CD14-positive monocyte (primary cell): ENCODE measurements at regions not wholly inside any gene's neighbourhood (a gene's known extent, or its start where the extent isn't known, plus 50 kb on each side); places are given as distances from the start of the nearest gene placed in this dataset.

Experiments
- DNase-seq, 3 donors: peaks; one replicate each; pipeline ENCODE4 v3.0.0-alpha.2; 2011 to 2022
- H2AFZ ChIP-seq: 2 replicates; pipeline ENCODE4 v1.6.0; 2012; ENCODE audit warnings: mild to moderate bottlenecking, low read depth, low read length, inconsistent platforms; ENCODE audit not compliant: insufficient read depth, poor library complexity, severe bottlenecking
- H3K27ac ChIP-seq, 2 donors: 1 replicate in 1 of 2; 2 replicates in 1 of 2; pipeline ENCODE4 v1.5.1; 2012 to 2013; ENCODE audit warnings: low read length in 2 of 2, control low read depth in 1 of 2, inconsistent platforms in 1 of 2, low read depth in 1 of 2, mild to moderate bottlenecking in 1 of 2
- H3K27me3 ChIP-seq, 2 donors: one replicate each; pipeline versions ENCODE4 v1.6.0 to v1.6.1; 2011 to 2013; ENCODE audit warnings: low read length in 2 of 2; ENCODE audit not compliant: control insufficient read depth in 2 of 2, insufficient read depth in 2 of 2
- H3K36me3 ChIP-seq, 2 donors: replicated peaks in 1 of 2; 1 replicate in 1 of 2; 2 replicates in 1 of 2; pipeline versions ENCODE4 v1.5.1 to v1.6.1; 2012 to 2013; ENCODE audit warnings: low read length in 2 of 2, control low read depth in 1 of 2, inconsistent platforms in 1 of 2, mild to moderate bottlenecking in 1 of 2; ENCODE audit not compliant: insufficient read depth in 2 of 2, control insufficient read depth in 1 of 2
- H3K4me1 ChIP-seq, 2 donors: 1 replicate in 1 of 2; 2 replicates in 1 of 2; pipeline versions ENCODE4 v1.5.1 to v1.6.1; 2012 to 2013; ENCODE audit warnings: low read length in 2 of 2, control low read depth in 1 of 2, inconsistent platforms in 1 of 2, mild to moderate bottlenecking in 1 of 2, moderate library complexity in 1 of 2; ENCODE audit not compliant: insufficient read depth in 2 of 2, control insufficient read depth in 1 of 2
- H3K4me2 ChIP-seq: replicated peaks from 2 replicates; pipeline ENCODE3; 2012; ENCODE audit warnings: low read length, moderate library complexity, mild to moderate bottlenecking; ENCODE audit not compliant: poor library complexity, severe bottlenecking; ENCODE audit errors: extremely low read depth
- H3K4me3 ChIP-seq, 3 experiments: fragments of 200-600 bp in 1 of 3; sonication (generic) in 1 of 3; replicated peaks in 1 of 3; 1 replicate in 2 of 3; 2 replicates in 1 of 3; pipeline ENCODE4 v1.5.1; 2011 to 2013; ENCODE audit warnings: low read length in 3 of 3, mild to moderate bottlenecking in 3 of 3, control low read depth in 2 of 3, low read depth in 2 of 3, inconsistent platforms in 1 of 3, moderate library complexity in 1 of 3
- H3K79me2 ChIP-seq: 2 replicates; pipeline ENCODE4 v1.6.0; 2012; ENCODE audit warnings: mild to moderate bottlenecking, control low read depth, inconsistent platforms, low read length, moderate library complexity; ENCODE audit not compliant: insufficient read depth
- H3K9ac ChIP-seq: 2 replicates; pipeline ENCODE4 v1.6.0; 2017; ENCODE audit warnings: low read length, mild to moderate bottlenecking; ENCODE audit not compliant: insufficient read depth, poor library complexity, severe bottlenecking
- H3K9me3 ChIP-seq, 2 donors: replicated peaks in 1 of 2; 1 replicate in 1 of 2; 2 replicates in 1 of 2; pipeline versions ENCODE4 v1.5.1 to v1.6.1; 2012 to 2013; ENCODE audit warnings: low read length in 2 of 2, control low read depth in 1 of 2; ENCODE audit not compliant: control insufficient read depth in 1 of 2, insufficient read depth in 1 of 2
- H4K20me1 ChIP-seq: 2 replicates; pipeline ENCODE4 v1.6.0; 2012; ENCODE audit warnings: mild to moderate bottlenecking, low read length, control low read depth, moderate library complexity; ENCODE audit not compliant: insufficient read depth
- H3K27ac Mint-ChIP-seq, 7 donors: one replicate each; pipeline ENCODE4 v1.8.0; 2020; ENCODE audit warnings: mild to moderate bottlenecking in 7 of 7, mixed read lengths in 7 of 7, moderate library complexity in 6 of 7, inconsistent platforms in 2 of 7
- H3K27me3 Mint-ChIP-seq, 3 donors: one replicate each; pipeline ENCODE4 v1.8.0; 2021 to 2022; ENCODE audit warnings: low read depth in 3 of 3, mild to moderate bottlenecking in 3 of 3, mixed read lengths in 3 of 3, moderate library complexity in 3 of 3, inconsistent platforms in 1 of 3
- H3K36me3 Mint-ChIP-seq, 2 donors: one replicate each; pipeline ENCODE4 v1.8.0; 2020; ENCODE audit warnings: mixed read lengths in 2 of 2, inconsistent platforms in 1 of 2, mild to moderate bottlenecking in 1 of 2
- H3K4me1 Mint-ChIP-seq: one replicate; pipeline ENCODE4 v1.8.0; 2020; ENCODE audit warnings: mild to moderate bottlenecking, mixed read lengths
- H3K4me3 Mint-ChIP-seq, 2 donors: one replicate each; pipeline ENCODE4 v1.8.0; 2020; ENCODE audit warnings: mild to moderate bottlenecking in 2 of 2, mixed read lengths in 2 of 2, moderate library complexity in 1 of 2
- H3K9me3 Mint-ChIP-seq, 7 donors: one replicate each; pipeline ENCODE4 v1.8.0; 2020 to 2022; ENCODE audit warnings: mixed read lengths in 7 of 7, mild to moderate bottlenecking in 6 of 7, moderate library complexity in 6 of 7, inconsistent platforms in 2 of 7
- CTCF ChIP-seq: fragments of 200-600 bp; IDR thresholded peaks from one replicate; pipeline ENCODE4 v1.8.0; 2022; ENCODE audit warnings: antibody characterized with exemption, mild to moderate bottlenecking
- WGBS: methylation state at CpG from one replicate; pipeline ENCODE4 v1.1.5; 2013; ENCODE audit warnings: missing lambda C conversion rate; ENCODE audit not compliant: insufficient coverage; 5-methylcytosine and 5-hydroxymethylcytosine counted together
- intact Hi-C, 2 donors: fragments of 100-400 bp; cut with micrococcal nuclease; formaldehyde crosslinking; loops; one replicate each; pipeline versions ENCODE4 v1.15.0 to v1.15.1; 2023

- H3K36me3 Mint-ChIP-seq = no peaks in the 10 kb centered on the region
- Histone ChIP-seq H3K9ac (no peak overlapping the region), H3K36me3 (no peaks in the 10 kb centered on the region), H4K20me1 (no peaks in the 10 kb centered on the region), H3K9me3 (no peaks in the 10 kb centered on the region), H3K4me1 (no peaks in the 10 kb centered on the region), H3K4me2 (no peak overlapping the region), H3K27ac (no peak overlapping the region), H3K79me2 (no peaks in the 10 kb centered on the region), H3K4me3 (no peak overlapping the region), H2AFZ (no peak overlapping the region), H3K27me3 (no peaks in the 10 kb centered on the region)
- WGBS = no CpG with 5 or more reads among the region's 1 CpG
- H3K27me3 Mint-ChIP-seq = no peaks in the 10 kb centered on the region
- no peaks in the 10 kb centered on the region for H3K4me1 Mint-ChIP-seq
- peaks cover 0 to 4% (median 0%) of the 10 kb centered on the region in 7 donors for H3K9me3 Mint-ChIP-seq
- no peak for DNase-seq
- no peak for TF ChIP-seq CTCF
- intact Hi-C loops = no loop called here
- H3K4me3 Mint-ChIP-seq = no peak overlapping the region
- no peak overlapping the region for H3K27ac Mint-ChIP-seq
Observed at GRCh38 chr9:80892703-80893102, 796.6 kb downstream of the TLE1 start.

GRCh38 chr9:80890124-80890523 is 799.2 kb downstream of the TLE1 start:
- no peaks in the 10 kb centered on the region for H4K20me1 ChIP-seq
- no peak overlapping the region for H3K27ac ChIP-seq
- H2AFZ ChIP-seq = no peak overlapping the region
- Mint-ChIP-seq H3K4me1 (no peaks in the 10 kb centered on the region), H3K9me3 (peaks cover 0 to 2% (median 0%) of the 10 kb centered on the region in 7 donors), H3K4me3 (no peak overlapping the region), H3K36me3 (no peaks in the 10 kb centered on the region), H3K27me3 (peaks cover 0 to under 1% (median 0%) of the 10 kb centered on the region in 3 donors), H3K27ac (no peak overlapping the region)
- no peak overlapping the region for H3K4me2 ChIP-seq
- intact Hi-C loops = no loop called here
- H3K9ac ChIP-seq = no peak overlapping the region
- TF ChIP-seq CTCF = no peak
- no peaks in the 10 kb centered on the region for H3K36me3 ChIP-seq
- no peaks in the 10 kb centered on the region for H3K4me1 ChIP-seq
- H3K27me3 ChIP-seq = no peaks in the 10 kb centered on the region
- H3K79me2 ChIP-seq = no peaks in the 10 kb centered on the region
- H3K9me3 ChIP-seq = no peaks in the 10 kb centered on the region
- DNase-seq = no peak
- H3K4me3 ChIP-seq = no peak overlapping the region
